Embryonic facial prominence (tissue), 1 donor: ENCODE measurements at regions not wholly inside any gene's neighbourhood (a gene's known extent, or its start where the extent isn't known, plus 50 kb on each side); places are given as distances from the start of the nearest gene placed in this dataset.
"Not testable (repeated sequence)": the region's sequence is repeated elsewhere in the genome, so short reads cannot be mapped to it uniquely, and the experiment has no call there.

Experiments
- DNase-seq: peaks from one replicate; pipeline ENCODE4 v3.0.0-alpha.2; 2016; ENCODE audit errors: extremely low spot score

DNA sequence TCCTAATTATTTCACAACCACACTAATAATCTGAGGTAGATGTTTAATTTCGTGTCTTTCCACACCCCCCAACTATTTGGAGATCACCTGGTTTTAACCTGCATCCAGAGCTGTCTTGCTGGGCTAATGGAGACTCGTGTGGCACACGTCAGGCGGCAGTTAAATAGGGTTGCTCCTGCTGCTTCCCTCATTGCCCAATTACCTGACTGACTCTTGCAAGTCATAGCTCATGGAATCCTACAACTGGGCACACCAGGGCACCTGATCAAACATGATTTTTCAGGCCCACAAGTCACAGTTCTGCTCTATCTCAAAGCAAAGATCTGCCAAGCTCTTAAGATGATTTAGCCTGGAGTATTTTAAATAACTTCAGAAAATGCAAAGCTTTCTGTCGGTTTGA is 1430.4 kb upstream of the ACVR2A start:
- no peak for DNase-seq

DNA sequence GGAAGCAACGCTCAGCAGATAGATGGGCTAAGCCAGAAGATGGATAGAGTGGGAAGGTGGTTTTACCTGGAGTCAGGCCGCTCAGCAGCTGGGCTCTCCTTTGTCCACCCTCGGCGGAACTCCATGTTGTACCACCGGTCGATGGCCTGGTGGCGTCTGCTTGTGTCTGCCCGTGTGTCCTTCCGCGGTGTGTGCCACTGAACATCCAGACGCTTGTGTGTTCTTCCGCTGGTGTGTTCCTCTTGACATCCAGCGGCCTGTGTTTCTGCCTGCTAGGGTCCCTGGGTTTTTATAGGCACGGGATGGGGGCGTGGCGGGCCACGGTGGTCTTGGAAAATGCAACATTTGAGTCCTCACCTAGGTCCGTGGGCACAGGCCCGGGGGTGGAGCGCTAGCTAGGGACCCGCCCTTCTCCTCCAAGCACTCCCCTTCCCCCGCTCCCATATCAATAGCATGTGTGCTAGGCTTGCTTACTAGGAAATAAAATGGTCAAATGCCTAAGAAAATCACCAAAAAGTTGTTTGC is 1431.7 kb upstream of the ACVR2A start:
- DNase-seq: no peak

DNA sequence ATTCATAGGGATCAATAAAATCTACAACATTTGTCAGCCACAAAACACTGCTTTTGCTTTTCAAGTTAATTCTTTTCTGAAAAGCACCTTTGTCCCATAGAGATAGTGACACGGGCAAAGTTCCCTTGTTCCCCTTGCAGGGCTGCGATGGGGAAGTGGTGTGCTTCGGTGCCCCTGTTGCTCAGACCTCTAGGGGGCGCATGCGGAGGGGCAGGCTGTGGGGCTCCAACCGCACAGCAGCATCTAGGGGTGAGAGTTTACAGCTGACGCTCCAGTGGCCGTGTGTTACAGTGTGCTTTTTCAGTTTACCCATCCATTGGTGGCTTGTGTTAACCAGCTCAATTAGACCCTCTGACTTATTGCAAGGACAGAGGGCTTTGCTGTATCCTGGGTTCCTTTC is 1432.2 kb upstream of the ACVR2A start:
- DNase-seq: no peak

GRCh38 chr2:146405402-146406309 is 1439.2 kb upstream of the ACVR2A start:
- not testable (repeated sequence) for DNase-seq

DNA sequence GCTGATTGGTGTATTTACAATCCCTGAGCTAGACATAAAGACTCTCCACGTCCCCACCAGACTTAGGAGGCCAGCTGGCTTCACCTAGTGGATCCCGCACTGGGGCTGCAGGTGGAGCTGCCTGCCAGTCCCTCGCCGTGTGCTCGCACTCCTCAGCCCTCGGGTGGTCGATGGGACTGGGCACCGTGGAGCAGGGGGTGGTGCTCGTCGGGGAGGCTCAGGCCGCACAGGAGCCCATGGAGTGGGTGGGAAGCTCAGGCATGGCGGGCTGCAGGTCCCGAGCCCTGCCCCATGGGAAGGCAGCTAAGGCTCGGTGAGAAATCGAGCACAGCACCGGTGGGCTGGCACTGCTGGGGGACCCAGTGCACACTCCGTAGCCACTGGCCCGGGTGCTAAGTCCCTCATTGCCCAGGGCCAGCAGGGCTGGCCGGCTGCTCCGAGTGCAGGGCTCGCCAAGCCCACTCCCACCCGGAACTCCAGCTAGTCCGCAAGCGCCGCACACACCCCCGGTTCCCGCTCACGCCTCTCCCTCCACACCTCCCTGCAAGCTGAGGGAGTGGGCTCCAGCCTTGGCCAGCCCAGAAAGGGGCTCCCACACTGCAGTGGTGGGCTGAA is 1441.2 kb upstream of the ACVR2A start:
- not testable (repeated sequence) for DNase-seq

DNA sequence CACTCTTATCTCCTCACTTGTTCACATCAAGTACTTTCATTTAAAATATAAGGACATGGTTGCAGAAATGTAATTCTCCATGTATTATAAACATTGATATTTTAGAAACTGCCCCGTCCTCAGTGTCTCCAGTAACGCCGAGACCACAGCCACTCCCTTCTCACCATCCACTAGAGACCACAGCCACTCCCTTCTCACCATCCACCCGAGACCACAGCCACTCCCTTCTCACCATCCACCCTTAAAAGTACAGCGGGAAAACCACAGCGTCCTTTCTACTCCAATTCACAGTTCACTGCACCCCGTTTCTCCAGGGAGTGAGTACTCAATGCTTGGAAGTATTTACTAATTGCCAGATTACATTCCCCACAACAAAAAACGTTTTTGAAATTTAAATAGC is 1452.2 kb upstream of the ACVR2A start:
- no peak for DNase-seq

DNA sequence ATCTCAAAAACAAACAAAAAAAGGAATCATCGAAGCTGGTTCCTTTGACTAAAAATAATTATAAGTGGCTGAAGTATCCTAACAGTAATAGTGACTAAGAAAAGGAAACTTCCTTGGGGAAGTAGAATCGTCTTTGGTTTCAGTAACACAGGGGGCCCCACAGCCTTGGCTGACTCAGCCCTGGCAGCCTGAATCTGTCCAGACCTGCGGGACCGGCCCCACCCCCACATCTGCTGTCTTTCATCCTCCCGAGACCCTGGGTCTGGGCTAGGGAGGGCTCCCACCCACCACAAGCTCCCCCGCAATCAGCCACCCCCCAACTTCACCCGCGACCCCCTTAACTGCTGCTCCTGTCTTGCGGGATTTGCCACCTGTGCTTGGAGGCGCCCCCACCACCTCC is 1452.6 kb upstream of the ACVR2A start:
- DNase-seq: no peak

DNA sequence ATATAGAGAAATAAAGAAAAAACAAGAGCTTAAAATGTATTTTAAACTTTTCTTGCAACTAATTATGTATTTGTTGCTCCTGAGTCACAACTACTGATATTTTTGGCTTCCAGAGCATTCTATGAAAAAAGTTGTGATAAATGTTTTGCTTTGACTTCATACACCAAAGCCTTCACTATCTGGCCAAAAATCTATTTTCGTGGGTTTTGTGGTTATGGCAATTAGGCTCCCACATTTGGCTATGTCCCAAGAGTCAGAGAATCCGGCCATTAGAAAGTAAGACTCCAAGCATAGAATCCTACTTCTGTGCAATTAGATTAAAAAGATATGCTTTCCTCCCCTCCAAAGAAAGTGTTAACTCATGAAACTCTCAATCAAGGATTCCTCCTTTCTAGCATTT is 1456.1 kb upstream of the ACVR2A start:
- no peak for DNase-seq

DNA sequence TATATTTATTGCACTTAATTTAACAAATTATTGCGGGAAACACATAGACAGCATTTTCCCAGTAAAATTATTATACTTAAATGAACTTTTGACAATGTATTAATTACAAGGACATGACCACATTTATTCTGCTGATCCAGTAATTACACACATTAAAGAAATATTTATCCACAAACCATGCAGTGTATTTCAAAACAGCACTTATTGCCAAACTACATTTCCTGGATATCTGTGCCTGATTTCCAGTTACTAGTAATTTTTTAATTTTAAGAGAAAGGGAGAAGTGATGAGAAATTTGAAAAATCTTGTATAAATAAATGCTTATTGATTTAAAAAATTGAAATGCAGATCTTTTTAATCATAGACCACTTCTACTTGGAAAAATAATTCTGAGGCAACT is 1458.7 kb upstream of the ACVR2A start:
- DNase-seq: no peak

GRCh38 chr2:146385031-146385430 is 1459.8 kb upstream of the ACVR2A start:
- DNase-seq: no peak

DNA sequence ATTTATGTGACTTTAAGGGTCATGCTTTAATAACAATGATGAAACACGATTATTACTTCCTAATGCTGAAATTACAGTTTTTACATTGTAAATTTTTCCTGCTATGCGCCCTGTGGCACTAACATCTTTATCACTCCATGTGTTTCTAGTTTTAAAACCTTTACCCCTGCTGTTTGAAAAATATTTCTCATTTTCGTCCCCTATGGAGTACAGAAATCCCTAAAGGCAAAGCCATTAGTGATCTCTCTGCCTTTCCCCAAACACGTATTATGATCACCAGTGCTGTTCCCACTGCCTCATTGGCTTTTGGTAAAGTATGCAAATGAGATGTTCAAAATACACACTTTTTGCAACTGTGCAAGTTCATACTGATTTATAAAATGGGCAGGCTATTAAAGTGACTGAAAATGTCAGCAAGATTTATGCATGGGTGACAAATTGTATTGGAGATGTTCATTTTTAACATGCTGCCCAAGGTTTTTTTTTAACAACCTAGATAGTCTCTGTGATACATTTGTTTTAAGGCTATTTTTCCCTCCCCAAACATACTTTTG is 1468.2 kb upstream of the ACVR2A start:
- DNase-seq: no peak

DNA sequence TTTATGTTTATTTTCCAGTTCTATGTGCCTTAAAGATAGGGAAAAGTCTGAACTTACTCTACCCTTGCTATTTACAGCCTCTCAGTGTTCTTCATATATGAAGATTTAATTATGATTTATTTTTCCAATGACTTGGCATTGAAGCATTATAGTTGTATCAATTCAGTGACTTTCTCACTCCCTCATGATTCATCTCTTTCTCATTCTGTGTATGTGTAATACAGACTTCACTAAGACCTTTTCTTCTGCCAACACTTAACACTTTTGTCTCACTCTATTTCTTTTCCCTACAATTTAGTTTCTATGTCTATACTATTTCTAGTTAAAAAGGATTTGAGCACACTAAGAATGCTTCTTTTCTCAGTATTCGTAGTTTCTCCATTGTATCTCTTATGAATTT is 1470.3 kb upstream of the ACVR2A start:
- no peak for DNase-seq

DNA sequence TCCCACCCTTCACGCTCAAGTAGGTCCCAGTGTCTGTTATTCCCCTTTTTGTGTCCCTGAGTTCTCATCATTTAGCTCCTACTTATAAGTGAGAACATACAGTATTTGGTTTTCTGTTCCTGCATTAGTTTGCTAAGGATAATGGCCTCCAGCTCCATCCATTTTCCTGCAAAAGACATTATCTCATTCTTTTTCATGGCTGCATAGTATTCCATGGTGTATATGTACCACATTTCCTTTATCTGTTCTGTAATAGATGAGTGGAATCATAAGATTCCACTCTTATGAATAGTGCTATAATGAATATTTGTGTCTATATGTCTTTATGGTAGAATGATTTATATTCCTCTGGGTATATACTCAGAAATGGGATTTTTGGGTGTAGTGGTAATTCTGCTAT is 1473.5 kb upstream of the ACVR2A start:
- not testable (repeated sequence) for DNase-seq

DNA sequence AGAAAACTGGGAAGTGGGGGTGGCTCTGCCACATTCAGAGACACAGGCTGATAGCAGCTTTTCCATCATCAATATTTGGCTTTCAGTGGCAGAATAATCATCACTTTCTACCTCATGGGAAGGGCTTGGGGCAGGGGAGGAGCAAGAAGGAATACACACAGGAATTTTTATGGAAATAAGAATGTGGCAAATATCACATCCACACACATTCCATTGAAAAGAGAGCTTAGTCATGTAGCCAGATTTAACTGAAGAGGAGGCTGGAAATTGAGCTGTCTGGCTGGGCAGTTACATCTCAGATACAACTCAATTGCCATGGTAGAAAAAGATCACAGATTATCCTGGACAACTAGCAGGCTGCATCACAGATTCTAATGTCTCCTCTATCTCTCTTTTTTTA is 1474.0 kb upstream of the ACVR2A start:
- no peak for DNase-seq

- no peak for DNase-seq
Observed at GRCh38 chr2:146366276-146366675, 1478.6 kb upstream of the ACVR2A start.

DNA sequence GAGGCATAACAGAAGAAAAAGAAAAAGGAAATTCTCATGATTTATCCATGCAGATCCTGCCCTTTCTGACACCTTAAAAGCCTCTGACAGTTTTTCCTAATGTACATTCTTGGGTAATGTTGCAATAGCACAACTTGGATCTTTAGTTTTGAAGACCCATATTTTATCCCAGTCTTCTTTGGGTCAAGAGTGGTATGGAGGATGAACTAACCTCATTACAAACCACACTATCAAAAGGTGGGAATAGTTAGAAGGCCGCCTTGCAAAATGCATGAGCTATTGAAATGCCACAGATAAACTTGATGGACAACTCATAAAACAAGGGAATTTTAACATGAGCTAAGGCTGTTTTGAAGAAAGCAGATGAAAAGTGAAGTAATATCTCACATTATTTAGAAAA is 1479.8 kb upstream of the ACVR2A start:
- no peak for DNase-seq

DNA sequence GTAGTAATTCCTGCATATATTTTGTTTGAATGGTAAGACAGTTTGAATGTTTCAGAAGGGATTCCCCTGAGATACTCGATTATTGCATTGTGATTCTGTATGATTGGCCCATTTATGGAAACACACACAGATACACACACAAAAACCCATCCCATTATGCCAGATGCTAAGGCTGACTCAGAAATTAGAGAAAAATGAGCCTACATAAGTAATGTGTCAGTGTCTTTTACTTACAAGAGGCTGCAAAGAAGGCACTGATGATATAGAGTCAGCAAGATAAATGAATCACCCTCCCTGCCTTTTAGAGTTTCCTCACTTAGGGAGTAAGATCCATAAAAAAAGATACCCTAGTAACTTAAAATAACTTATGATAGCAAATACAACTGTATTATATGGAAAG is 1481.1 kb upstream of the ACVR2A start:
- no peak for DNase-seq

DNA sequence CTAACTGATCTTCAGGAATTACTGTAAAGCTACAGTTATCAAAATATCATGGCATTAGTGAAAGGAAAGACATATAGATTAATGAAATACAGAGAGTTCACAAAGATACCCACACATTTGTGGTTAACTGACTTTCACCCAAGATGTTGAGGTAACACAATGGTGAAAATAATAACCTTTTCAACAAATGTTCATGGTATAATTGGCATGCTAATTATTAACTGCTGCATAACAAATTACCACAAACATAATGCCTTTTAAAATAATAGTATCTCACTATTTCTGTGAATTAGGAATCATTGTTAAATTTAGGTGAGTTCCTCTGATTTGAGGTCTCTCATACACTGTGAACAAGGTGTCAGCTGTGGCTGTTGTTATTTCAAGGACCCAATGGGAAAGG is 1493.1 kb upstream of the ACVR2A start:
- no peak for DNase-seq

DNA sequence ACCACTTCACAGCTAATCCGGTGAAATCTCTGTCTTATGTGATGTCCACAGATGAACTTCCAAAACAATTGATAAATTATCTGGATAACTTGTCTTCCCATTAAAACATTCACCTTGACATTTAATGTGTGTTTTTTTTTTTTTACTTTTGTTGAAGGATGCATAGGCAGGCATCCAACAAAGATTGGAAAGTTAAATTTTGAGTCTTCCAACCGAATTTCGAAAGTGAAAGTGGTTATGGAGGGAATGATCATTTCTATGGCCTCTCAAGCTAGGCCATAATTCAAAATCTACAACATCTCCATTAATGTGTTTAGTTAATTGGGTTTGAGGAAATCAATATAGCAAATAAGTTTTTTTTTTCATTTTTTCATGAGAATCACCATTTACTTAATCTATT is 1495.5 kb upstream of the ACVR2A start:
- DNase-seq: no peak

DNA sequence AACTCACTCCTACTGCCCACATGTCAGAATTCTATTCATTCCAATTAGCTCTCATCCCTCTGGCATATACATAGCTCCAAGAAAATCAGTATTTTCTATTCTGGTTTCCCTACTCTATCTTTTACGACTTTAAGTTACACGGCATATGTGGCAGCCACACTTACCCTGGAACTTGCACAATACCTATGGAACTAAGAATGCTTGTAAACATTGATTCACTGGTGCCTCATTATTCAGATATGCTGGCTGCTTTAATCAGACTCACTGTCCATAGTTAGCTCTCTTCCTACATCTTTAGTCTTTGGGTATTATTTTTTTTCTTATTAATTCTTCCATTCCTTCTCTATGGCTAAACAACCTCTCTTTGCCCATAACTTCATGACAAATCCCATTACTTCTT is 1519.9 kb upstream of the ACVR2A start:
- DNase-seq: no peak

GRCh38 chr2:146323564-146323963 is 1521.3 kb upstream of the ACVR2A start:
- no peak for DNase-seq

DNA sequence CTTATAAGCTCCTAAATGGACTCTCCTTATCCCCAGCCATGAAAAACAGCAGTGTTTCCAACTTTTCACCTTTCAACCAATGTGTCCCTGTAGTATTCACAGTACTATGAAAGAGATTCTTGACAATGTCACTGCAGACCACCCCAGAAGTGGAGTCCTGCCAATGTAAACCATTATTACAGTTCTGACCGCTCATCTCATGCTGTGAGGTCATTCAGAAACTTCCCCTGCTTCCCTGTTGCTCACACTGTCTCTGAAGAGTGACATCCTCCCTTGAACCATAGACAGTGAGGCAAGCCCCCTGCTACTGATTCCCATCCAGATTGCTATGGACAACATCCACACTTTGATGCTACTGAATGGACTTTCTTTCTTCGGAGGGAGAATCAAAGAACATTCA is 1523.7 kb upstream of the ACVR2A start:
- no peak for DNase-seq

DNA sequence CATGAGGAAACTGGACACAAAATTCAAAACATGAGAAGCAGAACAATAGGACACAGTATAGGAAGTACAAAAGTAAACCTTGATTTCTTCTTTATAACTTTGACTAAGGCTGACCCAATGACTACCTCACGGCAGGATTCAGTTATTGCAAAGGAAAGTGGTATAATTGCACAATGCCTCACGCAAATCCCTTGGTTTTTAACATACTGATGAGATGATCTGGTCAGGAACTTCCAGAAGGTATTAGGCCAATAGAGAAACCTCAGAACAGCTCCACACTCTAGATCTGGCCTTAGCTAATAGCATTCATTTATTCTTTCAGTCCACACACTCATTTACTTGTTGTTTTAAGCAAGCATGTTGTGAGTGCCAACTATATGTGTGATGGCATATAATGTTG is 1526.9 kb upstream of the ACVR2A start:
- DNase-seq: no peak
